GM21447 (cell line): ENCODE measurements at regions not wholly inside any gene's neighbourhood (a gene's known extent, or its start where the extent isn't known, plus 50 kb on each side); places are given as distances from the start of the nearest gene placed in this dataset.

Experiments
- ATAC-seq: cut with Tn5 transposase; IDR thresholded peaks from one replicate; pipeline ENCODE4 v1.9.1; 2021; ENCODE audit not compliant: unreplicated experiment

- ATAC-seq = no peak
Observed at GRCh38 chr20:17100506-17100905, 126.3 kb upstream of the PCSK2 start.

- no peak for ATAC-seq
Observed at GRCh38 chr20:17107127-17107526, 119.7 kb upstream of the PCSK2 start.

GRCh38 chr20:17108896-17109295, 117.9 kb upstream of the PCSK2 start:
- ATAC-seq = no peak

- ATAC-seq = no peak
Observed at GRCh38 chr20:17109307-17109706, 117.5 kb upstream of the PCSK2 start.

GRCh38 chr20:17128206-17128605, 98.6 kb upstream of the PCSK2 start:
- no peak for ATAC-seq

GRCh38 chr20:17129089-17129488, 97.8 kb upstream of the PCSK2 start:
- no peak for ATAC-seq

- no peak for ATAC-seq
Observed at GRCh38 chr20:17137692-17138091, 89.1 kb upstream of the PCSK2 start.

- ATAC-seq = no peak
Observed at GRCh38 chr20:17138237-17138636, 88.6 kb upstream of the PCSK2 start.

GRCh38 chr20:17140894-17141293, 85.9 kb upstream of the PCSK2 start:
- ATAC-seq = no peak

GRCh38 chr20:17141568-17141967, 85.3 kb upstream of the PCSK2 start:
- no peak for ATAC-seq

- no peak for ATAC-seq
Observed at GRCh38 chr20:17142666-17143065, 84.2 kb upstream of the PCSK2 start.

- no peak for ATAC-seq
Observed at GRCh38 chr20:17150858-17151257, 76.0 kb upstream of the PCSK2 start.

GRCh38 chr20:17155401-17155800, 71.4 kb upstream of the PCSK2 start:
- ATAC-seq = no peak

GRCh38 chr20:17158701-17159100, 68.1 kb upstream of the PCSK2 start:
- no peak for ATAC-seq

GRCh38 chr20:17161673-17162481, 65.0 kb upstream of the PCSK2 start:
- no peak for ATAC-seq

GRCh38 chr20:17168026-17168612, 58.7 kb upstream of the PCSK2 start:
- no peak for ATAC-seq

- ATAC-seq = no peak
Observed at GRCh38 chr20:17169585-17170136, 57.2 kb upstream of the PCSK2 start.

GRCh38 chr20:17171746-17172280, 55.0 kb upstream of the PCSK2 start:
- no peak for ATAC-seq

GRCh38 chr20:17172836-17173516, 53.9 kb upstream of the PCSK2 start:
- no peak for ATAC-seq
